Effector memory CD8-positive, alpha-beta T cell (primary cell): ENCODE measurements at regions not wholly inside any gene's neighbourhood (a gene's known extent, or its start where the extent isn't known, plus 50 kb on each side); places are given as distances from the start of the nearest gene placed in this dataset.

Source experiments
- ATAC-seq: fragments of 150-1000 bp; cut with Tn5 transposase; replicated peaks from 2 replicates; pipeline ENCODE4 v1.10.0; 2021; ENCODE audit warnings: mild to moderate bottlenecking, moderate library complexity
- DNase-seq, 3 experiments: peaks; one replicate each; pipeline ENCODE4 v3.0.0; 2021
- H3K27ac Mint-ChIP-seq, 2 donors: one replicate each; pipeline ENCODE4 v1.8.0; 2022; ENCODE audit warnings: mild to moderate bottlenecking in 2 of 2, mixed read lengths in 2 of 2, moderate library complexity in 2 of 2
- H3K27me3 Mint-ChIP-seq, 2 donors: one replicate each; pipeline ENCODE4 v1.8.0; 2022; ENCODE audit warnings: mixed read lengths in 2 of 2
- H3K36me3 Mint-ChIP-seq: one replicate; pipeline ENCODE4 v1.8.0; 2022; ENCODE audit warnings: mild to moderate bottlenecking, moderate library complexity, mixed read lengths; ENCODE audit not compliant: insufficient read depth
- H3K4me1 Mint-ChIP-seq, 2 donors: one replicate each; pipeline ENCODE4 v1.8.0; 2022; ENCODE audit warnings: low read depth in 2 of 2, mixed read lengths in 2 of 2
- H3K4me3 Mint-ChIP-seq, 2 donors: one replicate each; pipeline ENCODE4 v1.8.0; 2022; ENCODE audit warnings: mild to moderate bottlenecking in 2 of 2, mixed read lengths in 2 of 2, moderate library complexity in 2 of 2
- H3K9me3 Mint-ChIP-seq, 2 donors: one replicate each; pipeline ENCODE4 v1.8.0; 2022; ENCODE audit warnings: mixed read lengths in 2 of 2

- Mint-ChIP-seq H3K27ac (no peak overlapping the region), H3K36me3 (no peaks in the 10 kb centered on the region), H3K27me3 (no peaks in the 10 kb centered on the region), H3K4me1 (no peaks in the 10 kb centered on the region), H3K9me3 (peaks cover 2 to 9% of the 10 kb centered on the region in 2 donors), H3K4me3 (no peak overlapping the region)
- DNase-seq (no peak), ATAC-seq (no peak)
Observed at GRCh38 chr3:6204891-6205290, 656.0 kb upstream of the GRM7 start.

GRCh38 chr3:6216135-6217026, 644.5 kb upstream of the GRM7 start:
- H3K4me3 Mint-ChIP-seq = no peak overlapping the region
- peaks cover 4 to 7% of the 10 kb centered on the region in 2 donors for H3K9me3 Mint-ChIP-seq
- H3K27me3 Mint-ChIP-seq = no peaks in the 10 kb centered on the region
- no peak for ATAC-seq
- H3K36me3 Mint-ChIP-seq = no peaks in the 10 kb centered on the region
- H3K4me1 Mint-ChIP-seq = no peaks in the 10 kb centered on the region
- no peak overlapping the region for H3K27ac Mint-ChIP-seq
- DNase-seq = no peak

GRCh38 chr3:6220447-6220846, 640.5 kb upstream of the GRM7 start:
- Mint-ChIP-seq H3K27ac (no peak overlapping the region), H3K4me1 (no peaks in the 10 kb centered on the region), H3K4me3 (no peak overlapping the region), H3K36me3 (peaks cover 3% of the 10 kb centered on the region), H3K9me3 (peaks cover 0 to 7% of the 10 kb centered on the region in 2 donors), H3K27me3 (no peaks in the 10 kb centered on the region)
- ATAC-seq (no peak), DNase-seq (no peak)

GRCh38 chr3:6222069-6222468, 638.8 kb upstream of the GRM7 start:
- Mint-ChIP-seq H3K36me3 (peaks cover 3% of the 10 kb centered on the region), H3K27me3 (no peaks in the 10 kb centered on the region), H3K9me3 (peaks cover 0 to 11% of the 10 kb centered on the region in 2 donors), H3K27ac (no peak overlapping the region), H3K4me3 (no peak overlapping the region), H3K4me1 (no peaks in the 10 kb centered on the region)
- ATAC-seq (no peak), DNase-seq (no peak)

GRCh38 chr3:6223572-6223971, 637.3 kb upstream of the GRM7 start:
- Mint-ChIP-seq H3K4me3 (no peak overlapping the region), H3K4me1 (no peaks in the 10 kb centered on the region), H3K9me3 (peaks cover 0 to 12% of the 10 kb centered on the region in 2 donors), H3K27ac (no peak overlapping the region), H3K27me3 (no peaks in the 10 kb centered on the region), H3K36me3 (peaks cover 3% of the 10 kb centered on the region)
- DNase-seq (no peak), ATAC-seq (no peak)

GRCh38 chr3:6228958-6229683, 631.8 kb upstream of the GRM7 start:
- peaks cover 3% of the 10 kb centered on the region for H3K36me3 Mint-ChIP-seq
- no peaks in the 10 kb centered on the region for H3K27me3 Mint-ChIP-seq
- DNase-seq = no peak
- H3K9me3 Mint-ChIP-seq = peaks cover 8 to 10% of the 10 kb centered on the region in 2 donors
- ATAC-seq = no peak
- H3K4me3 Mint-ChIP-seq = no peak overlapping the region
- no peak overlapping the region for H3K27ac Mint-ChIP-seq
- no peaks in the 10 kb centered on the region for H3K4me1 Mint-ChIP-seq

GRCh38 chr3:6229778-6230410, 631.0 kb upstream of the GRM7 start:
- no peak for ATAC-seq
- no peaks in the 10 kb centered on the region for H3K4me1 Mint-ChIP-seq
- H3K27me3 Mint-ChIP-seq = no peaks in the 10 kb centered on the region
- no peak overlapping the region for H3K27ac Mint-ChIP-seq
- peaks cover under 1% of the 10 kb centered on the region for H3K36me3 Mint-ChIP-seq
- DNase-seq = no peak
- peaks cover 8 to 9% of the 10 kb centered on the region in 2 donors for H3K9me3 Mint-ChIP-seq
- H3K4me3 Mint-ChIP-seq = no peak overlapping the region

- H3K27ac Mint-ChIP-seq = no peak overlapping the region
- no peaks in the 10 kb centered on the region for H3K36me3 Mint-ChIP-seq
- H3K4me3 Mint-ChIP-seq = no peak overlapping the region
- no peak for ATAC-seq
- DNase-seq = no peak
- H3K27me3 Mint-ChIP-seq = no peaks in the 10 kb centered on the region
- no peaks in the 10 kb centered on the region for H3K4me1 Mint-ChIP-seq
- peaks cover 0 to 2% of the 10 kb centered on the region in 2 donors for H3K9me3 Mint-ChIP-seq
Observed at GRCh38 chr3:6242104-6242503, 618.8 kb upstream of the GRM7 start.

- no peaks in the 10 kb centered on the region for H3K4me1 Mint-ChIP-seq
- H3K27me3 Mint-ChIP-seq = no peaks in the 10 kb centered on the region
- DNase-seq (no peak), ATAC-seq (no peak)
- H3K4me3 Mint-ChIP-seq = no peak overlapping the region
- no peak overlapping the region for H3K27ac Mint-ChIP-seq
- peaks cover 0 to 3% of the 10 kb centered on the region in 2 donors for H3K9me3 Mint-ChIP-seq
- H3K36me3 Mint-ChIP-seq = no peaks in the 10 kb centered on the region
Observed at GRCh38 chr3:6248528-6248927, 612.4 kb upstream of the GRM7 start.

- H3K4me1 Mint-ChIP-seq = no peaks in the 10 kb centered on the region
- H3K27me3 Mint-ChIP-seq = no peaks in the 10 kb centered on the region
- H3K27ac Mint-ChIP-seq = no peak overlapping the region
- no peaks in the 10 kb centered on the region for H3K36me3 Mint-ChIP-seq
- H3K4me3 Mint-ChIP-seq = no peak overlapping the region
- no peak for ATAC-seq
- DNase-seq = no peak
- peaks cover 5 to 9% of the 10 kb centered on the region in 2 donors for H3K9me3 Mint-ChIP-seq
Observed at GRCh38 chr3:6249679-6250078, 611.2 kb upstream of the GRM7 start.

- no peaks in the 10 kb centered on the region for H3K36me3 Mint-ChIP-seq
- no peaks in the 10 kb centered on the region for H3K27me3 Mint-ChIP-seq
- DNase-seq = no peak
- H3K4me1 Mint-ChIP-seq = no peaks in the 10 kb centered on the region
- H3K27ac Mint-ChIP-seq = no peak overlapping the region
- H3K4me3 Mint-ChIP-seq = no peak overlapping the region
- peaks cover 7 to 14% of the 10 kb centered on the region in 2 donors for H3K9me3 Mint-ChIP-seq
- ATAC-seq = no peak
Observed at GRCh38 chr3:6250167-6250566, 610.7 kb upstream of the GRM7 start.

GRCh38 chr3:6251612-6252400, 609.1 kb upstream of the GRM7 start:
- H3K27ac Mint-ChIP-seq = no peak overlapping the region
- H3K4me1 Mint-ChIP-seq = no peaks in the 10 kb centered on the region
- H3K4me3 Mint-ChIP-seq = no peak overlapping the region
- ATAC-seq (no peak), DNase-seq (no peak)
- H3K27me3 Mint-ChIP-seq = no peaks in the 10 kb centered on the region
- H3K36me3 Mint-ChIP-seq = no peaks in the 10 kb centered on the region
- H3K9me3 Mint-ChIP-seq = peaks cover 9 to 18% of the 10 kb centered on the region in 2 donors

GRCh38 chr3:6254490-6254889, 606.4 kb upstream of the GRM7 start:
- ATAC-seq (no peak), DNase-seq (no peak)
- Mint-ChIP-seq H3K9me3 (peaks cover 9 to 18% of the 10 kb centered on the region in 2 donors), H3K36me3 (no peaks in the 10 kb centered on the region), H3K27ac (no peak overlapping the region), H3K4me1 (no peaks in the 10 kb centered on the region), H3K4me3 (no peak overlapping the region), H3K27me3 (no peaks in the 10 kb centered on the region)
